Fibroblast of pulmonary artery (primary cell): ENCODE measurements at regions not wholly inside any gene's neighbourhood (a gene's known extent, or its start where the extent isn't known, plus 50 kb on each side); places are given as distances from the start of the nearest gene placed in this dataset.

Source experiments
- DNase-seq: peaks from one replicate; pipeline ENCODE4 v3.0.0-alpha.2; 2010; ENCODE audit warnings: low read depth
- H3K4me3 ChIP-seq: replicated peaks from 2 replicates; pipeline ENCODE4 v1.5.1; 2011; ENCODE audit warnings: low read depth, mild to moderate bottlenecking, control low read depth, low read length, moderate library complexity
- TF ChIP-seq, protein P1 (sequence below): IDR thresholded peaks from 2 replicates; pipeline ENCODE4 v1.5.1; 2011; ENCODE audit warnings: mild to moderate bottlenecking, control low read depth, low read length, inconsistent platforms; ENCODE audit errors: missing control alignments

DNA sequence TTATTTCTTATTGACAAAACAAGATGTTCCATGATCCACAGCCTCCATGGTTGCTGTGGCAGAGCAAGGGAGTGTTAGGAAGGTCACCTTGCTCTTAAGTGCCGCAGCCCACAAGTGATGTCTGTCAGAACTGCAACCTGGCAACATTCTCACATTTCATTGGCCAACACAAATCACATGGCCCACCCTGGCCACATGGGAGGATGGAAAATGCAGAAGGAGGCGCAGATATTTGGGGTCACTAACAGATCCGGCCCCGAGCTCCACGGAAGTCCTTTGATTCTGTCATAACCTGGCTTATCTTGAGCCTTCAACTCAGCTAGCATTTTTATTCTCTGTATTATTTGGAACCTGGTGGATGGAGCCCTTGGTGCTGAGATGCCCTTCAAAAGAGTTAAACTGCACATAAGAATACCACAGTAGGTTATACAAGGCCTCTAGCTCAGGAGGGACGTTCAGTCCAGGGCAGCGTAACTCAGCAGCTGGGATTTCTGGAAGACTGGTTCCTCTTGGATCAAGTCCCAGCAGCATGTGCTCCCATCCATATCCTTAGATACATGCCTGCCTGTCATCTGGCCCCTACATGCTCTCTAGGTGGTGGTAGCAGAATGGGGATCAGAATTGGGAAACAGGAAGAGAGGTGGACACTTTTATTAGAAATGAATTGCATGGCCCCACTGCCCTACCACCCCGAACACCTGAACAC, 508.1 kb downstream of the HAPSTR1 start:
- H3K4me3 ChIP-seq, result no peak overlapping the region
- no peak for DNase-seq
- TF ChIP-seq, protein P1, sequence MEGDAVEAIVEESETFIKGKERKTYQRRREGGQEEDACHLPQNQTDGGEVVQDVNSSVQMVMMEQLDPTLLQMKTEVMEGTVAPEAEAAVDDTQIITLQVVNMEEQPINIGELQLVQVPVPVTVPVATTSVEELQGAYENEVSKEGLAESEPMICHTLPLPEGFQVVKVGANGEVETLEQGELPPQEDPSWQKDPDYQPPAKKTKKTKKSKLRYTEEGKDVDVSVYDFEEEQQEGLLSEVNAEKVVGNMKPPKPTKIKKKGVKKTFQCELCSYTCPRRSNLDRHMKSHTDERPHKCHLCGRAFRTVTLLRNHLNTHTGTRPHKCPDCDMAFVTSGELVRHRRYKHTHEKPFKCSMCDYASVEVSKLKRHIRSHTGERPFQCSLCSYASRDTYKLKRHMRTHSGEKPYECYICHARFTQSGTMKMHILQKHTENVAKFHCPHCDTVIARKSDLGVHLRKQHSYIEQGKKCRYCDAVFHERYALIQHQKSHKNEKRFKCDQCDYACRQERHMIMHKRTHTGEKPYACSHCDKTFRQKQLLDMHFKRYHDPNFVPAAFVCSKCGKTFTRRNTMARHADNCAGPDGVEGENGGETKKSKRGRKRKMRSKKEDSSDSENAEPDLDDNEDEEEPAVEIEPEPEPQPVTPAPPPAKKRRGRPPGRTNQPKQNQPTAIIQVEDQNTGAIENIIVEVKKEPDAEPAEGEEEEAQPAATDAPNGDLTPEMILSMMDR, result no peak

DNA sequence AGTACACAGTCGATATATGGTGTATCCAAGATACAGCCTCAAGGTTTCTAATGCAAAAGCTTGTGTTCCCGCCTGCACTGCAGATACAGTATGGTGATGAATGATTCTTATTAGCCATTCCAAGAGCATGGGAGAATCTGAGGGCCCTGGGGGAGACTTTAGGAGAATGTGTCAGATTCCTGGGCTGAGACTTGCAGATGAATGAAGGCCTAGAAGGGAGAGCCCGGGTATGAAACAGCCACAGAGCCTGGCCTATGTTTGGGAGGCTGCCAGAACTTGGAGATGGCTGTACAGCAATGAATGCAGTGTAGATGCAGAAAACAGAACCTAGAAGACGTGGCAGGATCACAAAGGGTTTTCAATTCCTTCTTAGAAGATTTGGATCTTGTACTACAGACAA, 510.7 kb downstream of the HAPSTR1 start:
- no peak overlapping the region for H3K4me3 ChIP-seq
- DNase-seq, result no peak
- TF ChIP-seq, protein P1, result no peak

- H3K4me3 ChIP-seq, result no peak overlapping the region
- DNase-seq, result no peak
- TF ChIP-seq, protein P1, result no peak
Observed at GRCh38 chr16:9603316-9603715, 511.9 kb downstream of the HAPSTR1 start.

- TF ChIP-seq, protein P1, result no peak
- DNase-seq, result no peak
- no peak overlapping the region for H3K4me3 ChIP-seq
Observed at GRCh38 chr16:9607515-9608230, 516.2 kb downstream of the HAPSTR1 start.

DNA sequence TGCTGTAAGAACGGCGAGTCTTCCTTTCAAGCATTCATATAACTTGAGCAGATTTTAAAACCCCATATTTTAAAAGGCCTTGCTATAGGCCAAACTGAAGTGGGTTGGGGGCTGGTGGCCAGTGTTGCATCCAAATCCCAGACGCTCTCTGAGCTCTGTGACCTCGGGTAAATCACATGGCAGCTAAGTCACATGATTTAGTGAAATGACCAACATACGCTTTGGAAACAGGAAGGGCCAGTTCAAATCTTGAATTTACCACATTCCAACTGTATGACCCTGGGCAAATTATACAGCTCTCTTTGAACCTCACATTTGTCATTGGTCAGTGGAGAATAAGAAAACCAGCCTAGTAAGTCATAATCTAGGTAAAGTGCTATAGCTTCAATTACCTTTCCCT, 519.3 kb downstream of the HAPSTR1 start:
- TF ChIP-seq, protein P1, result no peak

DNA sequence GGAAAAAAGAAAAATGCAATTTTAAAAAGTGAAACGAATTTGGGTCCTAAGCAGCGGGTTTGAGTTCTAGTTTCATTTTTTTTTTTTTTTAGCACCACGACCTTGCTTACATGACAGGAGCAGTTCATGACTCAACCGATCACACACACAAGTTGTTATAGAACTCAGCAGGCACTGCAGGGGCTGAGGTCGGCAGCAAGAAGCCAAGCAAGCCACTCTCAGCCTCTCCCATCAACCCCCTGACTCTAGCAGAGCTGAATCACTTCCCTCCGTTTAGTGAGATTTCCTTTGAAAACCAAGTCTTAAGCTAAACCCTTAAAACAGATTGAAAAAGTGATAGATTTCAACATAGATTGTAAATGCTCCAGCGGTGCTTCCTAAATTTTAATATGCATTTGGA, 520.8 kb downstream of the HAPSTR1 start:
- H3K4me3 ChIP-seq, result no peak overlapping the region
- DNase-seq, result no peak
- TF ChIP-seq, protein P1, result no peak

More for the DNA sequence above, 519.3 kb downstream of the HAPSTR1 start:
- no peak for DNase-seq
- no peak overlapping the region for H3K4me3 ChIP-seq

DNA sequence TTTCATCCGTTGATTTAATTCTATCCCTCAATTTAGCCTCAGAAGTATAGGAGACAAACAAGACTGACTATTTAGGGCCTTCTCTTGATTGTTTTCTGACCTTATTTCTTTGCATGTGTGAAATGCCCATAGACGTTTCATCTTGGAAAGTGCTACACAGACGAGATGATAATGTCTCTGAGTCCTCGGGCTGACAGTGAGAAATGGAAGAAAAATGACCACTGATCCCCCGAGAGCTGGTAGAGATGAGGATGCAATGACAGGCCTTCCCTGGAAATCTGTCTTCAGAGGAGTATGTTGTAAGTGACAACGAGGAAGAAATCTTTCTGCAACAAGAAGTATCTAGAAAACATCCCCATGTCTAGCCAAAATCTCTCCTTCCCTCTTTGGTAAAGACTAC, 522.9 kb downstream of the HAPSTR1 start:
- no peak for DNase-seq
- TF ChIP-seq, protein P1, result no peak
- H3K4me3 ChIP-seq, result no peak overlapping the region
